ENCODE measurements at regions not wholly inside any gene's neighbourhood (a gene's known extent, or its start where the extent isn't known, plus 50 kb on each side); places are given as distances from the start of the nearest gene placed in this dataset.

- Histone ChIP-seq H4K91ac (replicated peaks; ENCODE audit: insufficient read length, low read length) (no peak overlapping the region), H3K56ac (replicated peaks; ENCODE audit: insufficient read length, low read depth, low read length) (no peak overlapping the region), H3K27ac (ENCODE audit: low read depth, low read length) (no peak overlapping the region), H3K9me3 (ENCODE audit: insufficient read depth in 2 of 2, low read depth in 1 of 2, low read length in 1 of 2) (peaks cover 0 to 6% of the 10 kb centered on the region in 2 experiments; a peak in 1 of 4 replicates), H3K36me3 (ENCODE audit: control insufficient read depth in 2 of 4, insufficient read depth in 4 of 4, low read length in 3 of 4) (no peaks in the 10 kb centered on the region), H3K4me1 (replicated peaks in 1 of 4; ENCODE audit: control insufficient read depth in 3 of 4, insufficient read depth in 4 of 4, low read length in 3 of 4) (no peaks in the 10 kb centered on the region; a peak in 1 of 7 replicates), H2BK15ac (ENCODE audit: low read length) (no peak overlapping the region), H4K5ac (ENCODE audit: insufficient read length, low read depth, low read length) (no peak overlapping the region), H3K4me3 (ENCODE audit: extremely low read depth in 1 of 4, insufficient read depth in 2 of 4, low read depth in 3 of 4, low read length in 4 of 4) (no peak overlapping the region), H3K14ac (ENCODE audit: insufficient read length) (no peak overlapping the region), H3K4me2 (ENCODE audit: insufficient read depth in 1 of 2, low read depth in 2 of 2, low read length in 2 of 2) (no peak overlapping the region), H3K23me2 (ENCODE audit: low read depth, low read length) (no peaks in the 10 kb centered on the region), H2BK20ac (ENCODE audit: low read length) (no peak overlapping the region), H3K79me1 (ENCODE audit: low read depth, low read length) (no peaks in the 10 kb centered on the region), H3K18ac (ENCODE audit: extremely low read depth, low read length) (no peak overlapping the region), H3K27me3 (replicated peaks in 1 of 4; ENCODE audit: control insufficient read depth in 3 of 4, extremely low read depth in 1 of 4, insufficient read depth in 3 of 4, low read length in 3 of 4) (no peaks in the 10 kb centered on the region; a peak in 1 of 7 replicates), H3K23ac (ENCODE audit: insufficient read length) (no peak overlapping the region), H4K20me1 (replicated peaks in 1 of 2; ENCODE audit: control insufficient read depth in 1 of 2, insufficient read depth in 2 of 2, low read length in 2 of 2) (no peaks in the 10 kb centered on the region), H2AK5ac (ENCODE audit: low read depth, low read length) (no peak overlapping the region), H2BK5ac (ENCODE audit: low read depth, low read length) (no peak overlapping the region), H2BK120ac (replicated peaks; ENCODE audit: low read depth, low read length) (no peak overlapping the region), H3K79me2 (ENCODE audit: control insufficient read depth in 1 of 2, insufficient read depth in 2 of 2, low read length in 2 of 2) (no peaks in the 10 kb centered on the region), H3K4ac (replicated peaks; ENCODE audit: insufficient read length, low read depth, low read length) (no peak overlapping the region), H2AFZ (ENCODE audit: low read length) (no peak overlapping the region), H4K8ac (ENCODE audit: extremely low read depth, insufficient read depth, low read length) (no peak overlapping the region), H3K9ac (replicated peaks in 1 of 4; ENCODE audit: extremely low read depth in 1 of 4, low read depth in 3 of 4, low read length in 3 of 4) (no peak overlapping the region), H2BK12ac (ENCODE audit: low read depth, low read length) (no peak overlapping the region)
- 86% methylated on average over 1 of the region's 1 CpG; no CpG with 5 or more reads in 1 of the 2 experiments for WGBS, 2 experiments (ENCODE audit: extremely low coverage in 1 of 2, insufficient coverage in 1 of 2, insufficient read length in 1 of 2, insufficient replicate concordance in 2 of 2, low coverage in 1 of 2, low lambda C conversion rate in 2 of 2, missing lambda C conversion rate in 1 of 2)
- ChIA-PET CTCF (ENCODE audit: partially characterized antibody) (interaction anchor here (0.8 to 3.8 kb wide), 5 partner anchors 8 to 203 kb away, joined by 3 to 16 read pairs (median 3); no protein-coding TSS in a partner anchor), POLR2A (ENCODE audit: partially characterized antibody) (no interaction called here)
- DNase-seq (ENCODE audit: low read depth in 1 of 2, low spot score in 2 of 2) = no peak
- FAIRE-seq = no peak
- TF ChIP-seq ZNF274 (IDR thresholded peaks at IDR 0.05; ENCODE audit: borderline replicate concordance, extremely low read depth, low read length) = no peak
- no peak for TF ChIP-seq NANOG (IDR thresholded peaks at IDR 0.05; ENCODE audit: insufficient read depth, low read depth, low read length, poor library complexity, severe bottlenecking)
- no peak for TF ChIP-seq HDAC2 (IDR thresholded peaks at IDR 0.05; ENCODE audit: borderline replicate concordance in 1 of 2, low read depth in 2 of 2, low read length in 2 of 2)
- TF ChIP-seq CTCF (IDR thresholded peaks at IDR 0.05; ENCODE audit: control extremely low read depth in 1 of 3, insufficient read depth in 1 of 3, low read depth in 1 of 3, low read length in 3 of 3) = no peak
- TF ChIP-seq KDM1A (IDR thresholded peaks at IDR 0.05; ENCODE audit: borderline replicate concordance, low read length) = no peak
- TF ChIP-seq SAP30 (IDR thresholded peaks at IDR 0.05; ENCODE audit: insufficient read depth, insufficient replicate concordance, low read length) = no peak
- no peak for TF ChIP-seq RXRA (IDR thresholded peaks at IDR 0.05; ENCODE audit: insufficient read depth, low read depth, low read length)
- TF ChIP-seq POLR2AphosphoS5 (IDR thresholded peaks at IDR 0.05; ENCODE audit: low read depth, low read length) = no peak
- no peak for TF ChIP-seq TAF7 (optimal IDR thresholded peaks at IDR 0.05; ENCODE audit: borderline replicate concordance, low read depth, low read length)
- TF ChIP-seq PHF8 (conservative IDR thresholded peaks at IDR 0.05; ENCODE audit: low read depth, low read length) = no peak
- TF ChIP-seq SIRT6 (IDR thresholded peaks at IDR 0.05; ENCODE audit: low read length) = no peak
Observed at GRCh38 chr11:113526521-113526920, 51.3 kb upstream of the DRD2 start.

All from H1 (cell line).